ENCODE measurements at regions not wholly inside any gene's neighbourhood (a gene's known extent, or its start where the extent isn't known, plus 50 kb on each side); places are given as distances from the start of the nearest gene placed in this dataset.

GRCh38 chr3:13688034-13688433 is 139.1 kb downstream of the FBLN2 start:
- DNase-seq, result peak; percentile 20
